Osteoblast (primary cell): ENCODE measurements at regions not wholly inside any gene's neighbourhood (a gene's known extent, or its start where the extent isn't known, plus 50 kb on each side); places are given as distances from the start of the nearest gene placed in this dataset.

Experiments
- DNase-seq: peaks from one replicate; pipeline ENCODE4 v3.0.0; 2011; ENCODE audit warnings: low spot score, mixed read lengths; ENCODE audit not compliant: insufficient read length; ENCODE audit errors: missing footprints
- H2AFZ ChIP-seq: 2 replicates; pipeline ENCODE4 v1.6.0; 2011; ENCODE audit warnings: mild to moderate bottlenecking, low read length
- H3K27ac ChIP-seq: 2 replicates; pipeline ENCODE4 v1.5.1; 2011; ENCODE audit warnings: mild to moderate bottlenecking, low read depth, low read length, moderate library complexity
- H3K27me3 ChIP-seq: 2 replicates; pipeline ENCODE4 v1.6.0; 2012; ENCODE audit warnings: mild to moderate bottlenecking, control low read depth, inconsistent platforms, low read length, moderate library complexity; ENCODE audit not compliant: insufficient read depth
- H3K36me3 ChIP-seq: 2 replicates; pipeline ENCODE4 v1.5.1; 2011; ENCODE audit warnings: mild to moderate bottlenecking, low read length, control low read depth, moderate library complexity; ENCODE audit not compliant: insufficient read depth
- H3K4me1 ChIP-seq: 2 replicates; pipeline ENCODE4 v1.5.1; 2011; ENCODE audit warnings: mild to moderate bottlenecking, low read length, control low read depth, moderate library complexity; ENCODE audit not compliant: insufficient read depth
- H3K4me2 ChIP-seq: 2 replicates; pipeline ENCODE4 v1.6.0; 2011; ENCODE audit warnings: mild to moderate bottlenecking, low read length; ENCODE audit not compliant: insufficient read depth
- H3K4me3 ChIP-seq: fragments of 200-600 bp; sonication (generic); 3 replicates; pipeline ENCODE4 v1.5.1; 2012; ENCODE audit warnings: mild to moderate bottlenecking, low read length, inconsistent platforms; ENCODE audit not compliant: insufficient read depth
- H3K79me2 ChIP-seq: 2 replicates; pipeline ENCODE4 v1.6.0; 2012; ENCODE audit warnings: mild to moderate bottlenecking, low read length, control low read depth, inconsistent platforms; ENCODE audit not compliant: insufficient read depth
- H3K9me3 ChIP-seq: 2 replicates; pipeline ENCODE4 v1.5.1; 2011; ENCODE audit warnings: low read depth, low read length, control low read depth
- H4K20me1 ChIP-seq: 2 replicates; pipeline ENCODE4 v1.6.0; 2012; ENCODE audit warnings: mild to moderate bottlenecking, low read length, control low read depth; ENCODE audit not compliant: insufficient read depth
- TF ChIP-seq, protein P1 (sequence below): IDR thresholded peaks from 2 replicates; pipeline ENCODE4 v1.5.1; 2011; ENCODE audit warnings: mild to moderate bottlenecking, low read depth, low read length, moderate library complexity; ENCODE audit errors: extremely low read depth

DNA sequence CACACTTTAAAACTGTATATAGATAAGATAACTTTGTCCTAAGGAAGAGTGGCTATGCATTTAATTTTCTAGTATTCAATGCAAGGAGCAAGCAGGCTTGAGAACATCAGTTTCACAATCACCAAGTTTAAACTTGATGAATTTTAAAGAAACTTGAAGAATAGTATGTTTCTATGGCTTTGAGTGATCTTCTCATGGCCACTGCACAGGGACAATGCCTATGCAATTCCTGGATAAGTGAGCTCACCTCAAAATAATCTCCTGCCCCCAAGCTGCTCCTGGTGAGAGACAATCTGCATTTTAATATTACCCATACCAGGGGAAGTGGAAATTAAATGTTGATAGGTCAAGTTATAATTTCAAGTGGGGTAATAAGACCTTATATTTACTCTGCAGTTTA is 376.6 kb upstream of the CBLB start:
- DNase-seq, result no peak
- no peaks in the 10 kb centered on the region for H3K36me3 ChIP-seq
- H2AFZ ChIP-seq, result no peak overlapping the region
- H3K79me2 ChIP-seq, result no peaks in the 10 kb centered on the region
- H3K4me1 ChIP-seq, result peaks cover 3% of the 10 kb centered on the region
- H3K9me3 ChIP-seq, result no peaks in the 10 kb centered on the region
- H3K4me2 ChIP-seq, result no peak overlapping the region
- H4K20me1 ChIP-seq, result no peaks in the 10 kb centered on the region
- TF ChIP-seq, protein P1, sequence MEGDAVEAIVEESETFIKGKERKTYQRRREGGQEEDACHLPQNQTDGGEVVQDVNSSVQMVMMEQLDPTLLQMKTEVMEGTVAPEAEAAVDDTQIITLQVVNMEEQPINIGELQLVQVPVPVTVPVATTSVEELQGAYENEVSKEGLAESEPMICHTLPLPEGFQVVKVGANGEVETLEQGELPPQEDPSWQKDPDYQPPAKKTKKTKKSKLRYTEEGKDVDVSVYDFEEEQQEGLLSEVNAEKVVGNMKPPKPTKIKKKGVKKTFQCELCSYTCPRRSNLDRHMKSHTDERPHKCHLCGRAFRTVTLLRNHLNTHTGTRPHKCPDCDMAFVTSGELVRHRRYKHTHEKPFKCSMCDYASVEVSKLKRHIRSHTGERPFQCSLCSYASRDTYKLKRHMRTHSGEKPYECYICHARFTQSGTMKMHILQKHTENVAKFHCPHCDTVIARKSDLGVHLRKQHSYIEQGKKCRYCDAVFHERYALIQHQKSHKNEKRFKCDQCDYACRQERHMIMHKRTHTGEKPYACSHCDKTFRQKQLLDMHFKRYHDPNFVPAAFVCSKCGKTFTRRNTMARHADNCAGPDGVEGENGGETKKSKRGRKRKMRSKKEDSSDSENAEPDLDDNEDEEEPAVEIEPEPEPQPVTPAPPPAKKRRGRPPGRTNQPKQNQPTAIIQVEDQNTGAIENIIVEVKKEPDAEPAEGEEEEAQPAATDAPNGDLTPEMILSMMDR, result no peak
- H3K4me3 ChIP-seq, result no peak overlapping the region
- H3K27me3 ChIP-seq, result no peaks in the 10 kb centered on the region
- no peak overlapping the region for H3K27ac ChIP-seq

DNA sequence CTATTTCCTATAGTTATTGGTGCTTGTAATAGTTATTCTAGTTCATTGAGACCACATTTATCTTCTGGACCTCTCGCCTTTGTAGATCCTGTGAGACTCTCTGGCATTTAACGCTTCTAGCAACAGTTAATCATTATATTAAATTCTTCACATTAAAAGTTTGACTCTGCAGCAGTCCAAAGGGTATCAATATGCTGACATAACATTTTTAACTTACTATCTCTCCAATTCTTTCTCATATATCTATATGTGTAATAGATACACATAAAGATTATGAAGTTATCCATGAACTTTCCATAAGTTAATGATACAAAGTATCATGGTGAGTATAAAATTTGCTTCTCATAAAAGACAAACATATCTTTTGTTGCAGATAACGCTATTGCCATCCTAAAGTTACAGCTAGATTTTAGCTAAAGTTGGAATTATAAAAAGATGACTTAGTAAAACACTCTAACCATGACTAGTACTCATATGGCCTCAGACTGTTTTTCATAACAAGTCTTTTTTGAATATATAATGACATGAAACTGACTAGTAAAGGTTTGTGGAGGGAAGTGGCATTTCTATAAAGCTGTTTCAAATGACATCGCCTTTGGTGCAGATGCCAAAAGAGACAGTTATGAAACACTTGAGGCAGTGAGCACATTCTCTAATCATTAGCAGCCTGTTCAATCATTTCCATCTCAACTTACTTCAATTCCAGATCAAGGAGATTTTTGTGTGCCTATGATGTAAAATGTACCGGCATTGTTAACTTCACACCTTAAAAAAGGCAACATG is 379.3 kb upstream of the CBLB start:
- Histone ChIP-seq H3K27ac (no peak overlapping the region), H4K20me1 (no peaks in the 10 kb centered on the region), H3K4me1 (peaks cover 3% of the 10 kb centered on the region), H3K9me3 (no peaks in the 10 kb centered on the region), H3K36me3 (no peaks in the 10 kb centered on the region), H2AFZ (no peak overlapping the region), H3K79me2 (no peaks in the 10 kb centered on the region), H3K27me3 (no peaks in the 10 kb centered on the region), H3K4me3 (no peak overlapping the region), H3K4me2 (no peak overlapping the region)
- no peak for DNase-seq
- TF ChIP-seq, protein P1, result no peak

DNA sequence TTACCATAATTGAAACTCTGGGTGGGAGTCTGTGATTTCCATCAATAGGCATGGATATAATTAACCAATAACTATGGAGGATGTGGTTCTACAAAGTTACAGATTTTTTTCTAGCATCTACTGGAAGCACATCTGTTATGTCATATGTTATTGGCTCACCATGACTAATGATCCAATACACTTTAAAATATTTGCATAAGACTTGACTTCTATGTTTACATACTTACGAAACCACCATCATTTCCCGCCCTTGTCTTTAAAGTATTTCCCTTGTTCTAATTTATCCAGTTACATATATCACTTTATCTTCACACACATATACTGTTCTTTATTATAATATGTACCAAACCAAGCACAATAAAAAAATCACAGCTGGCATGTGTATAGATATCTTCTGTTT is 380.3 kb upstream of the CBLB start:
- Histone ChIP-seq H3K4me3 (no peak overlapping the region), H3K4me1 (peaks cover 3% of the 10 kb centered on the region), H3K79me2 (no peaks in the 10 kb centered on the region), H2AFZ (no peak overlapping the region), H3K9me3 (no peaks in the 10 kb centered on the region), H4K20me1 (no peaks in the 10 kb centered on the region), H3K4me2 (no peak overlapping the region), H3K36me3 (no peaks in the 10 kb centered on the region), H3K27ac (no peak overlapping the region), H3K27me3 (no peaks in the 10 kb centered on the region)
- DNase-seq, result no peak
- TF ChIP-seq, protein P1, result no peak

DNA sequence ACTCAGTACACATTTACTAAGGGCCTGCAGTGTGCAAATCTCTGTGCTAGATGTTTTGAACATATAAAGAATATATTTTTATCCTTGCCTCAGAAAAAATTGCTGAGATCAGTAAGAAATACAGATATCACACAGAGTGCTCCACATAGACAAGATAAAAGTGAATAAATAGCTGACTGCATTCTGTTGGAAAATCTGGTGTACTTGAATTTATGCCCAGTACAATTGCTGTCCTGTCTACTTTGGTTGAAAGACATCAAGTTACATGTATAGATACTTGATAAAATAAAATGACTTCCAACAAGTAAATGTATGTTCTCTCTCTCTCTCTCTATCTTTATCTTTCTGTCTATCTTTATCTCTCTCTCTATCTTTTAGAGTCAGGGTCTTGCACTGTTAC is 381.2 kb upstream of the CBLB start:
- Histone ChIP-seq H3K4me3 (no peak overlapping the region), H3K36me3 (no peaks in the 10 kb centered on the region), H2AFZ (peak overlapping the region; percentile 40), H3K79me2 (no peaks in the 10 kb centered on the region), H3K27ac (no peak overlapping the region), H3K4me2 (no peak overlapping the region), H4K20me1 (no peaks in the 10 kb centered on the region), H3K4me1 (peaks cover 3% of the 10 kb centered on the region), H3K27me3 (no peaks in the 10 kb centered on the region), H3K9me3 (no peaks in the 10 kb centered on the region)
- no peak for DNase-seq
- TF ChIP-seq, protein P1, result no peak
